ENCODE measurements at regions not wholly inside any gene's neighbourhood (a gene's known extent, or its start where the extent isn't known, plus 50 kb on each side); places are given as distances from the start of the nearest gene placed in this dataset.

DNA sequence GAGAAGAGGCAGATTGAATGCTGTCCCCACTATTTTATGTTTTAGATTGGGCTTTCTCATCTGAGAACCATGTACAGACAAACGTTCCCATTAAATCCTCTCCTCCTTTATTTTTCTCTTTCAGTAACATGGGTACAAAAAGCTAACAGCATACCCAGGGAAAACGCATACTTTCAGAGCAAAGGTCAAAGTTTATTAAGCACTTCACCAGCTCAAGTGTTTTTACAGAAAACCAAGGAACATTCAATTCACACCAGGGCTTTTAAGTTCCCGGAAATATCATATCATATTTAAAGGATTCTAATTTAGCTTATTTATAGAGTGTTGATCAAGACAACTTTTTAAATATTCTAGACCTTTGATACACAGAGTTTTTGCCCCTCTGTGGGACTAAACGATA lies 271.5 kb upstream of the C1orf87 start:
- H3K27ac ChIP-seq (ENCODE audit: low read depth, low read length, poor library complexity, severe bottlenecking), result no peak overlapping the region
- DNase-seq (ENCODE audit: low spot score), result no peak
- no peaks in the 10 kb centered on the region for H3K36me3 ChIP-seq (ENCODE audit: insufficient read depth, low read length)
- no peak overlapping the region for H2AFZ ChIP-seq (ENCODE audit: low read length)
- H4K20me1 ChIP-seq (ENCODE audit: insufficient read depth, low read length), result no peaks in the 10 kb centered on the region
- H3K4me1 ChIP-seq (ENCODE audit: insufficient read depth, low read length, poor library complexity, severe bottlenecking), result no peaks in the 10 kb centered on the region
- H3K9me3 ChIP-seq (ENCODE audit: low read length), result no peaks in the 10 kb centered on the region
- CTCF ChIA-PET (ENCODE audit: unreplicated experiment), result no interaction called here
- TF ChIP-seq EZH2phosphoT487 (IDR thresholded peaks at IDR 0.05; ENCODE audit: borderline replicate concordance, low read depth, low read length), result no peak
- no peak overlapping the region for H3K4me3 ChIP-seq (ENCODE audit: low read depth, low read length, poor library complexity, severe bottlenecking)
- no peaks in the 10 kb centered on the region for H3K79me2 ChIP-seq (ENCODE audit: insufficient read depth, low read depth, low read length)
- no peaks in the 10 kb centered on the region for H3K9me2 ChIP-seq (ENCODE audit: insufficient read depth, low read length)
- no TSS peak for BruUV-seq (replicated peaks)
- intact Hi-C loops (cut with micrococcal nuclease; ENCODE audit: unreplicated experiment), result no loop called here
- POLR2A ChIA-PET, result no interaction called here
- H3K4me2 ChIP-seq (ENCODE audit: low read length), result no peak overlapping the region

DNA sequence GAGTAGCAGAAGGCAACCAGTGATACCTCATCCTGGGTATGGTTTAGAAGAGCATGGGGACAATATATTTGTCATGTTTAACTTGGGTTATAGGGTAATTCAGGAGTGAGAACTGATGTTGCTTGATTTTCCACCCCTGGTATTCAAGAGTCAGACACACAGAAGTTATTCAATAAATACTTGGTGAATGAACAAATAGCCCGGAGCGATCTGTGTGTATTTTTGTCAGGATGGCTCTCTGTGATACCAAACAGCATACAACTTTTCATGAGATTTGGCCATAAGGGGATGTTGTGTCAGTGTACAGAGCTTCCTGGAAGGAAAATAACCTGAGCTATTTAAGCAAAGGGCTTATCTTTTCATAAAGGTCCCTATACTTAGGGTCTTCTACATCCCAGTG lies 270.2 kb upstream of the C1orf87 start:
- Histone ChIP-seq H3K79me2 (ENCODE audit: insufficient read depth, low read depth, low read length) (no peaks in the 10 kb centered on the region), H4K20me1 (ENCODE audit: insufficient read depth, low read length) (no peaks in the 10 kb centered on the region), H3K4me2 (ENCODE audit: low read length) (no peak overlapping the region), H3K4me3 (ENCODE audit: low read depth, low read length, poor library complexity, severe bottlenecking) (no peak overlapping the region), H3K9me2 (ENCODE audit: insufficient read depth, low read length) (no peaks in the 10 kb centered on the region), H3K36me3 (ENCODE audit: insufficient read depth, low read length) (no peaks in the 10 kb centered on the region), H2AFZ (ENCODE audit: low read length) (no peak overlapping the region), H3K9me3 (ENCODE audit: low read length) (no peaks in the 10 kb centered on the region), H3K27ac (ENCODE audit: low read depth, low read length, poor library complexity, severe bottlenecking) (no peak overlapping the region), H3K4me1 (ENCODE audit: insufficient read depth, low read length, poor library complexity, severe bottlenecking) (no peaks in the 10 kb centered on the region)
- no peak for DNase-seq (ENCODE audit: low spot score)
- TF ChIP-seq EZH2phosphoT487 (IDR thresholded peaks at IDR 0.05; ENCODE audit: borderline replicate concordance, low read depth, low read length), result no peak
- TF ChIP-seq, protein P1, sequence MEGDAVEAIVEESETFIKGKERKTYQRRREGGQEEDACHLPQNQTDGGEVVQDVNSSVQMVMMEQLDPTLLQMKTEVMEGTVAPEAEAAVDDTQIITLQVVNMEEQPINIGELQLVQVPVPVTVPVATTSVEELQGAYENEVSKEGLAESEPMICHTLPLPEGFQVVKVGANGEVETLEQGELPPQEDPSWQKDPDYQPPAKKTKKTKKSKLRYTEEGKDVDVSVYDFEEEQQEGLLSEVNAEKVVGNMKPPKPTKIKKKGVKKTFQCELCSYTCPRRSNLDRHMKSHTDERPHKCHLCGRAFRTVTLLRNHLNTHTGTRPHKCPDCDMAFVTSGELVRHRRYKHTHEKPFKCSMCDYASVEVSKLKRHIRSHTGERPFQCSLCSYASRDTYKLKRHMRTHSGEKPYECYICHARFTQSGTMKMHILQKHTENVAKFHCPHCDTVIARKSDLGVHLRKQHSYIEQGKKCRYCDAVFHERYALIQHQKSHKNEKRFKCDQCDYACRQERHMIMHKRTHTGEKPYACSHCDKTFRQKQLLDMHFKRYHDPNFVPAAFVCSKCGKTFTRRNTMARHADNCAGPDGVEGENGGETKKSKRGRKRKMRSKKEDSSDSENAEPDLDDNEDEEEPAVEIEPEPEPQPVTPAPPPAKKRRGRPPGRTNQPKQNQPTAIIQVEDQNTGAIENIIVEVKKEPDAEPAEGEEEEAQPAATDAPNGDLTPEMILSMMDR (conservative IDR thresholded peaks at IDR 0.05; ENCODE audit: low read length), result no peak
- ChIA-PET CTCF (ENCODE audit: unreplicated experiment) (no interaction called here), POLR2A (interaction anchor here (0.7 kb wide), 1 partner anchor 54 kb away, joined by 3 read pairs; no protein-coding TSS in a partner anchor)
- intact Hi-C loops (cut with micrococcal nuclease; ENCODE audit: unreplicated experiment), result no loop called here
- BruUV-seq (replicated peaks), result no TSS peak

DNA sequence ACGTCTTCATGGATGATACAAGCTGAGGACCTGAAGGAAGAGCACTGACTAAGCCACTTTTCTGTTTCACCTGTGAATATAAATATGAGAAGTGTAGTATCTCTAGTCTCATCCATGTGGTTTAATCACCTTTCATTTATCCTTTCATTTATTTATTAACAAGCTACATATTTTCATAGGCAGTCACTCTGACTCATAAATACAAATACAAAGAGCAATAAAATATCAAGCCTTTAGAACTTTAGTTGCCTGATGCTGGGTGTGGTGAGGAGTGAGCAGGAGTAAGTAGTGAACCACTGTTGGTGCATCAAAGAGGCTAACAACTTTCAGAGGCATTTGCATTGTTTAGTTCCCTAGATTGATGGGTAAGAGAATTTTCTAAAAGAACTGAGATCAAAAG lies 269.0 kb upstream of the C1orf87 start:
- intact Hi-C loops (cut with micrococcal nuclease; ENCODE audit: unreplicated experiment), result no loop called here

DNA sequence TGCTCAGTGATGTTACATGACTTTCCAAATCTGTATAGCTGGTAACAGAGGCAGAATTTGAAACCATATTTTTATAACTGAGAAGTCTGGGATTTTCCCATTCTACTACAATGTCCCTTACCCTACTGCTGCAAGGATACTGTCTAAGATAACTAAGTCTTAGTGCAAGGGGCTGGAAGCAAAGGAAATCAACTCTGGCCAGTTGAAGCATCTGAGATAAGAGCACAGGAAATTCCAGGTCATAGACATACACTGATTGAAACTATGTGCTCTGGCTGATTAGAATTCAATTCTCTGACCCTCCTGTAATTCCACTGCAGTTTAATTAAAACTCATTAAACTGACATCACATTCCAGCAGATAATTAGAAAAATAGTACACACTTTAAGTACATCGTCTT lies 267.7 kb upstream of the C1orf87 start:
- Histone ChIP-seq H3K4me2 (ENCODE audit: low read length) (no peak overlapping the region), H3K9me2 (ENCODE audit: insufficient read depth, low read length) (no peaks in the 10 kb centered on the region), H2AFZ (ENCODE audit: low read length) (no peak overlapping the region), H3K4me1 (ENCODE audit: insufficient read depth, low read length, poor library complexity, severe bottlenecking) (no peaks in the 10 kb centered on the region), H3K79me2 (ENCODE audit: insufficient read depth, low read depth, low read length) (no peaks in the 10 kb centered on the region), H4K20me1 (ENCODE audit: insufficient read depth, low read length) (no peaks in the 10 kb centered on the region), H3K9me3 (ENCODE audit: low read length) (no peaks in the 10 kb centered on the region), H3K27ac (ENCODE audit: low read depth, low read length, poor library complexity, severe bottlenecking) (no peak overlapping the region), H3K4me3 (ENCODE audit: low read depth, low read length, poor library complexity, severe bottlenecking) (no peak overlapping the region), H3K36me3 (ENCODE audit: insufficient read depth, low read length) (no peaks in the 10 kb centered on the region)
- DNase-seq (ENCODE audit: low spot score), result no peak
- intact Hi-C loops (cut with micrococcal nuclease; ENCODE audit: unreplicated experiment), result no loop called here
- ChIA-PET CTCF (ENCODE audit: unreplicated experiment) (no interaction called here), POLR2A (no interaction called here)
- TF ChIP-seq EZH2phosphoT487 (IDR thresholded peaks at IDR 0.05; ENCODE audit: borderline replicate concordance, low read depth, low read length), result no peak
- TF ChIP-seq, protein P1 (conservative IDR thresholded peaks at IDR 0.05; ENCODE audit: low read length), result no peak
- BruUV-seq (replicated peaks), result no TSS peak

More for the DNA sequence above, 269.0 kb upstream of the C1orf87 start:
- ChIA-PET CTCF (ENCODE audit: unreplicated experiment) (no interaction called here), POLR2A (no interaction called here)
- no peak overlapping the region for H3K27ac ChIP-seq (ENCODE audit: low read depth, low read length, poor library complexity, severe bottlenecking)
- no TSS peak for BruUV-seq (replicated peaks)
- H3K9me3 ChIP-seq (ENCODE audit: low read length), result no peaks in the 10 kb centered on the region
- H2AFZ ChIP-seq (ENCODE audit: low read length), result no peak overlapping the region
- no peaks in the 10 kb centered on the region for H3K9me2 ChIP-seq (ENCODE audit: insufficient read depth, low read length)
- no peaks in the 10 kb centered on the region for H3K36me3 ChIP-seq (ENCODE audit: insufficient read depth, low read length)
- TF ChIP-seq EZH2phosphoT487 (IDR thresholded peaks at IDR 0.05; ENCODE audit: borderline replicate concordance, low read depth, low read length), result no peak
- H3K4me2 ChIP-seq (ENCODE audit: low read length), result no peak overlapping the region
- H3K4me3 ChIP-seq (ENCODE audit: low read depth, low read length, poor library complexity, severe bottlenecking), result no peak overlapping the region
- H3K4me1 ChIP-seq (ENCODE audit: insufficient read depth, low read length, poor library complexity, severe bottlenecking), result no peaks in the 10 kb centered on the region
- no peaks in the 10 kb centered on the region for H4K20me1 ChIP-seq (ENCODE audit: insufficient read depth, low read length)
- DNase-seq (ENCODE audit: low spot score), result no peak
- no peaks in the 10 kb centered on the region for H3K79me2 ChIP-seq (ENCODE audit: insufficient read depth, low read depth, low read length)

Measured in OCI-LY7 (cell line).